ENCODE measurements at regions not wholly inside any gene's neighbourhood (a gene's known extent, or its start where the extent isn't known, plus 50 kb on each side); places are given as distances from the start of the nearest gene placed in this dataset.

DNA sequence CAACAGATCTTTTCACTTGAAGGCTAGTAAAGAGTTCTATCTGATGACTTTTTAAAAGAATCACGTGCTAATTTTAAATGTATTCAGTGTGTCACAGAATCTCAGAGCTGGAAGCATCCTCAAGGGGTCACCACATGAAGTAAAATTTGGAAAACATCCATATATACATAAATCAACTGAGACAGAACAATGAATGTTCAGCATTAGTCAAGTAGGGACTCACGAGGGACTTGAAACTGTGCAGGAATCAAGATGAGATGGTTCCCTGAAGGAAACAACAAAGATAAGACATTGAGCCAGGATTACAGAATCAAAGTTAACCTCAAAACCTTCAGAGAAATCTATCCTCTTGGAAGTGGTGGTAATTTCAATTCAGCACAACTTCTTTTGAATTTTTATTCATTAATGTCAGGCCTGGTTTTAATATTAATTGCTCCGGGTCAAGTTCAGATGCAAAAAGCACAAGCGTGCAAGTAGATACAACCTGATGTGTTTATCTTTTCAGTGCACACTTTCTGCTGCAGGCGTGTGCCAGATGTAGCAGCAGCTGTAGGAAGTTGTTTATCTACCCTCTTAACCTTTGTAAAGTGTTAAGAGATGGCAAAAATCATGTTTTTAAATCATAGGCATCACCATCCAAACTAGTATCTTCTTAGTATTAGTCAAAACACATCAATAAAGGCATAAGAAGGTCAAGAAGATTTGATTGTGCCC, 87.7 kb upstream of the SRD5A3 start:
- H3K4me1 ChIP-seq (ENCODE audit: control insufficient read depth, insufficient read depth, low read length), result no peaks in the 10 kb centered on the region
- TF ChIP-seq, protein P1, sequence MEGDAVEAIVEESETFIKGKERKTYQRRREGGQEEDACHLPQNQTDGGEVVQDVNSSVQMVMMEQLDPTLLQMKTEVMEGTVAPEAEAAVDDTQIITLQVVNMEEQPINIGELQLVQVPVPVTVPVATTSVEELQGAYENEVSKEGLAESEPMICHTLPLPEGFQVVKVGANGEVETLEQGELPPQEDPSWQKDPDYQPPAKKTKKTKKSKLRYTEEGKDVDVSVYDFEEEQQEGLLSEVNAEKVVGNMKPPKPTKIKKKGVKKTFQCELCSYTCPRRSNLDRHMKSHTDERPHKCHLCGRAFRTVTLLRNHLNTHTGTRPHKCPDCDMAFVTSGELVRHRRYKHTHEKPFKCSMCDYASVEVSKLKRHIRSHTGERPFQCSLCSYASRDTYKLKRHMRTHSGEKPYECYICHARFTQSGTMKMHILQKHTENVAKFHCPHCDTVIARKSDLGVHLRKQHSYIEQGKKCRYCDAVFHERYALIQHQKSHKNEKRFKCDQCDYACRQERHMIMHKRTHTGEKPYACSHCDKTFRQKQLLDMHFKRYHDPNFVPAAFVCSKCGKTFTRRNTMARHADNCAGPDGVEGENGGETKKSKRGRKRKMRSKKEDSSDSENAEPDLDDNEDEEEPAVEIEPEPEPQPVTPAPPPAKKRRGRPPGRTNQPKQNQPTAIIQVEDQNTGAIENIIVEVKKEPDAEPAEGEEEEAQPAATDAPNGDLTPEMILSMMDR (IDR thresholded peaks at IDR 0.05), result no peak
- H3K27me3 Mint-ChIP-seq (ENCODE audit: low read depth in 2 of 2), result peaks cover 7 to 29% of the 10 kb centered on the region in 2 donors
- no peak overlapping the region for H3K27ac Mint-ChIP-seq
- no peaks in the 10 kb centered on the region for H3K36me3 Mint-ChIP-seq
- no peak overlapping the region for H3K4me3 Mint-ChIP-seq
- no peaks in the 10 kb centered on the region for H3K36me3 ChIP-seq (ENCODE audit: control insufficient read depth, insufficient read depth, low read length)
- ATAC-seq, result no peak
- intact Hi-C loops (cut with micrococcal nuclease), result no loop called here
- DNase-seq, result no peak
- no peaks in the 10 kb centered on the region for H3K9me3 ChIP-seq (ENCODE audit: control insufficient read depth, insufficient read depth, low read length)
- H3K9me3 Mint-ChIP-seq, result peaks cover 0 to 2% of the 10 kb centered on the region in 2 donors
- H3K4me3 ChIP-seq (ENCODE audit: low read length), result no peak overlapping the region
- 58% methylated on average over 2 of the region's 5 CpGs for WGBS (ENCODE audit: insufficient coverage)
- H3K4me1 Mint-ChIP-seq, result no peaks in the 10 kb centered on the region
- H3K27me3 ChIP-seq (ENCODE audit: control insufficient read depth, insufficient read depth, low read length), result peaks cover 1% of the 10 kb centered on the region
- H3K27ac ChIP-seq (ENCODE audit: low read length), result no peak overlapping the region

- Mint-ChIP-seq H3K27me3 (ENCODE audit: low read depth in 2 of 2) (peaks cover 3 to 30% of the 10 kb centered on the region in 2 donors), H3K9me3 (peaks cover 0 to 2% of the 10 kb centered on the region in 2 donors), H3K4me3 (no peak overlapping the region), H3K4me1 (no peaks in the 10 kb centered on the region), H3K27ac (no peak overlapping the region), H3K36me3 (no peaks in the 10 kb centered on the region)
- ATAC-seq (no peak), DNase-seq (no peak)
- intact Hi-C loops (cut with micrococcal nuclease), result no loop called here
- no peaks in the 10 kb centered on the region for H3K4me1 ChIP-seq (ENCODE audit: control insufficient read depth, insufficient read depth, low read length)
- whole genome bisulfite sequencing (ENCODE audit: insufficient coverage), result 100% methylated on average over 2 of the region's 3 CpGs
- peaks cover 2% of the 10 kb centered on the region for H3K27me3 ChIP-seq (ENCODE audit: control insufficient read depth, insufficient read depth, low read length)
- no peaks in the 10 kb centered on the region for H3K36me3 ChIP-seq (ENCODE audit: control insufficient read depth, insufficient read depth, low read length)
- H3K9me3 ChIP-seq (ENCODE audit: control insufficient read depth, insufficient read depth, low read length), result no peaks in the 10 kb centered on the region
- TF ChIP-seq, protein P1 (IDR thresholded peaks at IDR 0.05), result no peak
- no peak overlapping the region for H3K4me3 ChIP-seq (ENCODE audit: low read length)
- no peak overlapping the region for H3K27ac ChIP-seq (ENCODE audit: low read length)
Measured at GRCh38 chr4:55259294-55259693, 86.7 kb upstream of the SRD5A3 start.

GRCh38 chr4:55269470-55269869, 76.6 kb upstream of the SRD5A3 start:
- H3K9me3 Mint-ChIP-seq, result no peaks in the 10 kb centered on the region
- peaks cover 17 to 42% of the 10 kb centered on the region in 2 donors for H3K27me3 Mint-ChIP-seq (ENCODE audit: low read depth in 2 of 2)
- Histone ChIP-seq H3K9me3 (ENCODE audit: control insufficient read depth, insufficient read depth, low read length) (no peaks in the 10 kb centered on the region), H3K4me3 (ENCODE audit: low read length) (no peak overlapping the region), H3K27me3 (ENCODE audit: control insufficient read depth, insufficient read depth, low read length) (peaks cover 2% of the 10 kb centered on the region), H3K27ac (ENCODE audit: low read length) (no peak overlapping the region), H3K4me1 (ENCODE audit: control insufficient read depth, insufficient read depth, low read length) (no peaks in the 10 kb centered on the region), H3K36me3 (ENCODE audit: control insufficient read depth, insufficient read depth, low read length) (no peaks in the 10 kb centered on the region)
- 75% methylated on average over 2 of the region's 2 CpGs for WGBS (ENCODE audit: insufficient coverage)
- intact Hi-C loops (cut with micrococcal nuclease), result no loop called here
- no peak overlapping the region for H3K4me3 Mint-ChIP-seq
- H3K36me3 Mint-ChIP-seq, result no peaks in the 10 kb centered on the region
- H3K4me1 Mint-ChIP-seq, result no peaks in the 10 kb centered on the region
- TF ChIP-seq, protein P1 (IDR thresholded peaks at IDR 0.05), result no peak
- no peak for DNase-seq
- no peak overlapping the region for H3K27ac Mint-ChIP-seq
- ATAC-seq, result no peak

DNA sequence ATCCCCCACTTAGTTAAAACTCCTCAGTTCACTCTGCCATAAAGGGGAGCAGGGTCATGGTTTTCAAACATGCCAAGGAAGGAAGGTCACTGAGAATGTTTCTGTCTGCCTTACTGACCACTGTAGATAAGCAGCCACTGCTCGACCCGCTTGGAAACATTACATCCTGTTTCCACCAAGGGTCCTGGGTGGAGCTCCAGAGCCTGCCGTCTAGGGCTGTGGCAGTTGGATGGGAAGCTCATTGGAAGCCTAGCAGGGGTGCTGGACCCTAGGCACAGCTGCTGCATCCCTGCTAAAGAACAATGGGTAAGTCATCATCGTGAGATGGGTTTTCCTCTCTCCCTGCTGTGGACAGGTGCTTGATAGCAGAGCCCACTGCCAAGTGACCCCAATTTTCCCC, 76.0 kb upstream of the SRD5A3 start:
- Histone ChIP-seq H3K4me3 (ENCODE audit: low read length) (no peak overlapping the region), H3K36me3 (ENCODE audit: control insufficient read depth, insufficient read depth, low read length) (no peaks in the 10 kb centered on the region), H3K27me3 (ENCODE audit: control insufficient read depth, insufficient read depth, low read length) (peaks cover 2% of the 10 kb centered on the region), H3K4me1 (ENCODE audit: control insufficient read depth, insufficient read depth, low read length) (no peaks in the 10 kb centered on the region), H3K9me3 (ENCODE audit: control insufficient read depth, insufficient read depth, low read length) (no peaks in the 10 kb centered on the region), H3K27ac (ENCODE audit: low read length) (no peak overlapping the region)
- no peak overlapping the region for H3K4me3 Mint-ChIP-seq
- H3K27ac Mint-ChIP-seq, result no peak overlapping the region
- H3K27me3 Mint-ChIP-seq (ENCODE audit: low read depth in 2 of 2), result peaks cover 17 to 47% of the 10 kb centered on the region in 2 donors
- TF ChIP-seq, protein P1 (IDR thresholded peaks at IDR 0.05), result no peak
- ATAC-seq (no peak), DNase-seq (no peak)
- WGBS (ENCODE audit: insufficient coverage), result 66% methylated on average over 4 of the region's 4 CpGs
- no peaks in the 10 kb centered on the region for H3K9me3 Mint-ChIP-seq
- intact Hi-C loops (cut with micrococcal nuclease), result no loop called here
- no peaks in the 10 kb centered on the region for H3K4me1 Mint-ChIP-seq
- no peaks in the 10 kb centered on the region for H3K36me3 Mint-ChIP-seq

Measured in natural killer cell (primary cell).